GM21447 (cell line): ENCODE measurements at regions not wholly inside any gene's neighbourhood (a gene's known extent, or its start where the extent isn't known, plus 50 kb on each side); places are given as distances from the start of the nearest gene placed in this dataset.

Experiments used
- ATAC-seq: cut with Tn5 transposase; IDR thresholded peaks from one replicate; pipeline ENCODE4 v1.9.1; 2021; ENCODE audit not compliant: unreplicated experiment

DNA sequence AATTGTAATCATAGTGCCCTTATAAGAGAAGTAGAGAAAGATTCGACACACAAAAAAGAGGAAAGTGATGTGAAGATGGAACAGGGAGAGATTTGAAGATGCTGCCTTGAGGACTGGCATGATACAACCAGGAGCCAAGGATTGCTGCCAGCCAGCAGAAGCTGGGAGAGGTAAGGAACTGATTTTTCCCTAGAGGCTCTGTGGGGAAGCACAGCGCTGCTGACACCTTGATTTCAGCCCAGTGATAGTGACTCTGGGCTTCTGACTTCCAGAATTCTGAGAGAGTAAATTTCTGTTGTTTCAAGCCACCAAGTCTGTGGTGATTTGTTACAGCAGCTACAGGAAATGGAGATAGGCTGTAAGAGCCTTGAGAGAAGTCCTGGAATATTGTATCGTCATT is 98.2 kb downstream of the RAB11FIP2 start:
- no peak for ATAC-seq

DNA sequence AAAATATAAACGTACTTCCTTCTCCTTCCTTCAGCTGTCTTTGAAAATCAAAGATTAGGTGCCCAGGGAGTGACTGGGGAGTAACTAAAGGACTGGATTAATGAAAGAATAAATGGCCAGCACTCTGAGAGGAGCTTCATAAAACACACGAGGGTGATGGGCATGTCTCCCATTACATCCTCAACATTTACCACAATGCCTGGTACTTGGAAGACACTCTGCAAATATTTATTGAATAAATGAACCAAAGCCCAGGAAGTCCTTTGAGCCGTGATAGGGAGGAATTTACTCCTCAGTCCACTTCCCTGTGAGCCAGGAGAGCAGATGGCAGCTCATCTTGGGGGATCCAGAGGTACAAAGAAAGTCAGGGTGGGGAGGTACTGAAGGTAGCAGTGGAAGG is 96.3 kb downstream of the RAB11FIP2 start:
- no peak for ATAC-seq
